H1 (cell line): ENCODE measurements at regions not wholly inside any gene's neighbourhood (a gene's known extent, or its start where the extent isn't known, plus 50 kb on each side); places are given as distances from the start of the nearest gene placed in this dataset.

Experiments
- CTCF ChIA-PET: fragments of 300-600 bp; sonication (Branson Sonifier 250); formaldehyde crosslinking; loops from one replicate; lab custom pipeline; 2021; ENCODE audit not compliant: partially characterized antibody; lab: Charles Lee
- POLR2A ChIA-PET: fragments of 300-600 bp; sonication (Branson Sonifier 250); formaldehyde crosslinking; loops from one replicate; lab custom pipeline; 2021; ENCODE audit warnings: inconsistent platforms; ENCODE audit not compliant: partially characterized antibody; lab: Charles Lee
- DNase-seq, 2 experiments: peaks; one replicate each; pipeline versions ENCODE4 v3.0.0 to v3.0.0-alpha.2; 2010 to 2022; ENCODE audit warnings: low spot score in 2 of 2, low read depth in 1 of 2, mixed read lengths in 1 of 2
- FAIRE-seq: peaks from 2 replicates; lab custom pipeline; 2011; peaks lifted over from hg19 to GRCh38; lab: Jason Lieb, UNC
- H2AFZ ChIP-seq: 2 replicates; pipeline ENCODE4 v1.8.1; 2012; ENCODE audit warnings: low read length, inconsistent platforms
- H2AK5ac ChIP-seq: 2 replicates; pipeline ENCODE4 v1.6.1; 2013; ENCODE audit warnings: low read depth, low read length
- H2BK120ac ChIP-seq: replicated peaks from 2 replicates; pipeline ENCODE3; 2013; ENCODE audit warnings: low read depth, low read length, inconsistent platforms
- H2BK12ac ChIP-seq: 2 replicates; pipeline ENCODE4 v1.6.1; 2013; ENCODE audit warnings: low read depth, low read length
- H2BK15ac ChIP-seq: 2 replicates; pipeline ENCODE4 v1.6.1; 2013; ENCODE audit warnings: low read length
- H2BK20ac ChIP-seq: 2 replicates; pipeline ENCODE4 v1.6.1; 2013; ENCODE audit warnings: low read length
- H2BK5ac ChIP-seq: 2 replicates; pipeline ENCODE4 v1.6.1; 2013; ENCODE audit warnings: low read depth, low read length
- H3K14ac ChIP-seq: 2 replicates; pipeline ENCODE4 v1.6.1; 2013; ENCODE audit warnings: inconsistent platforms; ENCODE audit not compliant: insufficient read length
- H3K18ac ChIP-seq: 2 replicates; pipeline ENCODE4 v1.6.1; 2013; ENCODE audit warnings: low read length; ENCODE audit errors: extremely low read depth
- H3K23ac ChIP-seq: 2 replicates; pipeline ENCODE4 v1.6.1; 2013; ENCODE audit warnings: inconsistent platforms; ENCODE audit not compliant: insufficient read length
- H3K23me2 ChIP-seq: 2 replicates; pipeline ENCODE4 v1.6.1; 2013; ENCODE audit warnings: low read depth, low read length
- H3K27ac ChIP-seq: 2 replicates; pipeline ENCODE4 v1.6.1; 2011; ENCODE audit warnings: low read depth, low read length, inconsistent platforms
- H3K27me3 ChIP-seq, 4 experiments: replicated peaks in 1 of 4; 1 replicate in 1 of 4; 2 replicates in 3 of 4; pipeline versions ENCODE4 v1.6.1 to v1.8.1; 2011 to 2013; ENCODE audit warnings: low read length in 3 of 4, mild to moderate bottlenecking in 3 of 4, inconsistent platforms in 2 of 4, mixed read lengths in 2 of 4, moderate library complexity in 1 of 4; ENCODE audit not compliant: control insufficient read depth in 3 of 4, insufficient read depth in 3 of 4; ENCODE audit errors: extremely low read depth in 1 of 4
- H3K36me3 ChIP-seq, 4 experiments: 2 replicates each; pipeline versions ENCODE4 v1.6.1 to v1.8.1; 2011 to 2013; ENCODE audit warnings: mild to moderate bottlenecking in 4 of 4, low read length in 3 of 4, moderate library complexity in 2 of 4, control low read depth in 1 of 4, inconsistent platforms in 1 of 4; ENCODE audit not compliant: insufficient read depth in 4 of 4, control insufficient read depth in 2 of 4
- H3K4ac ChIP-seq: replicated peaks from 2 replicates; pipeline ENCODE3; 2013; ENCODE audit warnings: low read length, low read depth, mixed read lengths, inconsistent platforms; ENCODE audit not compliant: insufficient read length
- H3K4me1 ChIP-seq, 4 experiments: replicated peaks in 1 of 4; 1 replicate in 1 of 4; 2 replicates in 3 of 4; pipeline versions ENCODE4 v1.6.1 to v1.8.1; 2011 to 2013; ENCODE audit warnings: low read length in 3 of 4, inconsistent platforms in 2 of 4, mixed read lengths in 1 of 4; ENCODE audit not compliant: insufficient read depth in 4 of 4, control insufficient read depth in 3 of 4
- H3K4me2 ChIP-seq, 2 experiments: 2 replicates each; pipeline versions ENCODE4 v1.6.1 to v1.8.1; 2011 to 2013; ENCODE audit warnings: low read depth in 2 of 2, low read length in 2 of 2, control low read depth in 1 of 2, inconsistent platforms in 1 of 2, mild to moderate bottlenecking in 1 of 2; ENCODE audit not compliant: insufficient read depth in 1 of 2
- H3K4me3 ChIP-seq, 4 experiments: fragments of 200-600, 300-600 bp in 1 of 4; sonication (generic), shearing (Covaris generic), sonication (Bioruptor Twin) in 1 of 4; 2 replicates each; pipeline versions ENCODE4 v1.5.1 to v1.8.1; 2011 to 2016; ENCODE audit warnings: low read length in 4 of 4, low read depth in 3 of 4, control low read depth in 2 of 4, inconsistent platforms in 2 of 4, mild to moderate bottlenecking in 2 of 4, mixed read lengths in 1 of 4, moderate library complexity in 1 of 4; ENCODE audit not compliant: insufficient read depth in 2 of 4; ENCODE audit errors: extremely low read depth in 1 of 4
- H3K56ac ChIP-seq: replicated peaks from 2 replicates; pipeline ENCODE3; 2013; ENCODE audit warnings: low read depth, mild to moderate bottlenecking, mixed read lengths, low read length, inconsistent platforms; ENCODE audit not compliant: insufficient read length
- H3K79me1 ChIP-seq: 2 replicates; pipeline ENCODE4 v1.6.1; 2013; ENCODE audit warnings: low read depth, low read length, control low read depth
- H3K79me2 ChIP-seq, 2 experiments: 2 replicates each; pipeline versions ENCODE4 v1.6.1 to v1.8.1; 2012 to 2013; ENCODE audit warnings: low read length in 2 of 2, mild to moderate bottlenecking in 2 of 2, inconsistent platforms in 1 of 2; ENCODE audit not compliant: insufficient read depth in 2 of 2, control insufficient read depth in 1 of 2
- H3K9ac ChIP-seq, 4 experiments: replicated peaks in 1 of 4; 1 replicate in 1 of 4; 2 replicates in 3 of 4; pipeline versions ENCODE4 v1.6.1 to v1.8.1; 2011 to 2013; ENCODE audit warnings: low read depth in 3 of 4, low read length in 3 of 4, control low read depth in 2 of 4, mild to moderate bottlenecking in 2 of 4, moderate library complexity in 2 of 4, inconsistent platforms in 1 of 4; ENCODE audit errors: extremely low read depth in 1 of 4
- H3K9me3 ChIP-seq, 2 experiments: 2 replicates each; pipeline versions ENCODE4 v1.6.1 to v1.8.1; 2012 to 2013; ENCODE audit warnings: mild to moderate bottlenecking in 2 of 2, moderate library complexity in 2 of 2, control low read depth in 1 of 2, inconsistent platforms in 1 of 2, low read depth in 1 of 2, low read length in 1 of 2, mixed read lengths in 1 of 2; ENCODE audit not compliant: insufficient read depth in 2 of 2
- H4K20me1 ChIP-seq, 2 experiments: replicated peaks in 1 of 2; 2 replicates each; pipeline versions ENCODE3 to v1.8.1; 2011 to 2013; ENCODE audit warnings: inconsistent platforms in 2 of 2, low read length in 2 of 2, mild to moderate bottlenecking in 1 of 2; ENCODE audit not compliant: insufficient read depth in 2 of 2, control insufficient read depth in 1 of 2
- H4K5ac ChIP-seq: 2 replicates; pipeline ENCODE4 v1.6.1; 2013; ENCODE audit warnings: low read length, low read depth, mixed read lengths, inconsistent platforms; ENCODE audit not compliant: insufficient read length
- H4K8ac ChIP-seq: 2 replicates; pipeline ENCODE4 v1.8.0; 2013; ENCODE audit warnings: mild to moderate bottlenecking, moderate library complexity, low read length, inconsistent platforms; ENCODE audit not compliant: insufficient read depth; ENCODE audit errors: extremely low read depth
- H4K91ac ChIP-seq: replicated peaks from 2 replicates; pipeline ENCODE3; 2013; ENCODE audit warnings: low read length, mixed read lengths, inconsistent platforms; ENCODE audit not compliant: insufficient read length
- JUND ChIP-seq: IDR thresholded peaks from 2 replicates; pipeline ENCODE4 v1.6.1; 2011; ENCODE audit warnings: mild to moderate bottlenecking, improper control_type of control experiment, low read length
- KDM4A ChIP-seq: IDR thresholded peaks from one replicate; pipeline ENCODE4 v1.7.1; 2012; ENCODE audit warnings: low read depth, mild to moderate bottlenecking, moderate library complexity, low read length, inconsistent platforms; ENCODE audit not compliant: severe bottlenecking
- WGBS, 2 experiments: shearing (Covaris generic) in 1 of 2; methylation state at CpG; one replicate each; pipeline versions ENCODE4 v1.1.6 to v1.1.7; 2013 to 2015; ENCODE audit warnings: low lambda C conversion rate in 2 of 2, mixed read lengths in 2 of 2, inconsistent platforms in 1 of 2, low coverage in 1 of 2, missing lambda C conversion rate in 1 of 2; ENCODE audit not compliant: insufficient replicate concordance in 2 of 2, insufficient coverage in 1 of 2, insufficient read length in 1 of 2; ENCODE audit errors: extremely low coverage in 1 of 2, missing lambda C conversion rate in 1 of 2; 5-methylcytosine and 5-hydroxymethylcytosine counted together

DNA sequence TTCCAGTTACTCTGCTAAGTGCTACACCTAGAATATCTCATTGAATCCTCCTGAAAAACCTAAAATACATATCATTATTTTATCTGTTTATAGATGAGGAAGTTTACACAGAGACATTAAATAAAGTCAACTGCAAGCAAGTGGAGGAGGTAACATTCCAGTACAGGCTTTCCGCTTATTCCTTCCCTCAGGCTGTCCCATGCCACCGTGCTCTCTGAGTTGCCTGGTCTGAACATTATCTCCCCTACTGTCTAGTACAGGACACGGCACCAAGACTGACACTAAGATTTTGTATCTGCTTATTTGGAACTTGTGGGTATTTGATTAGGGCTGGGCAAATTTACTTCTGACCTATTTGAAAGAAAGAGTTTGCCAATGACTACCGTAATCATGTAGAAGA is 172.4 kb upstream of the STK32A start:
- no peak overlapping the region for H4K5ac ChIP-seq
- H2BK5ac ChIP-seq: no peak overlapping the region
- H2AK5ac ChIP-seq: no peak overlapping the region
- no peaks in the 10 kb centered on the region for H3K4me1 ChIP-seq
- DNase-seq (no peak), FAIRE-seq (no peak)
- H3K4me2 ChIP-seq: no peak overlapping the region
- H3K36me3 ChIP-seq: no peaks in the 10 kb centered on the region
- H3K79me2 ChIP-seq: no peaks in the 10 kb centered on the region
- H3K18ac ChIP-seq: no peak overlapping the region
- H3K79me1 ChIP-seq: no peaks in the 10 kb centered on the region
- H2BK15ac ChIP-seq: no peak overlapping the region
- H3K27ac ChIP-seq: no peak overlapping the region
- no peak overlapping the region for H3K4ac ChIP-seq
- H3K14ac ChIP-seq: no peak overlapping the region
- no peak overlapping the region for H3K4me3 ChIP-seq
- ChIA-PET CTCF (no interaction called here), POLR2A (no interaction called here)
- no peaks in the 10 kb centered on the region for H3K23me2 ChIP-seq
- no peaks in the 10 kb centered on the region for H4K20me1 ChIP-seq
- 93% methylated on average over 4 of the region's 4 CpGs; no CpG with 5 or more reads in 1 of the 2 experiments for WGBS, 2 experiments
- H4K91ac ChIP-seq: no peak overlapping the region
- no peak overlapping the region for H2BK20ac ChIP-seq
- no peak overlapping the region for H3K56ac ChIP-seq
- H4K8ac ChIP-seq: no peak overlapping the region
- H3K23ac ChIP-seq: no peak overlapping the region
- TF ChIP-seq KDM4A (no peak), JUND (no peak)
- no peaks in the 10 kb centered on the region; a peak in 1 of 7 replicates for H3K27me3 ChIP-seq
- no peak overlapping the region for H2BK120ac ChIP-seq
- no peak overlapping the region for H2BK12ac ChIP-seq
- H3K9ac ChIP-seq: no peak overlapping the region
- no peaks in the 10 kb centered on the region for H3K9me3 ChIP-seq
- H2AFZ ChIP-seq: no peak overlapping the region
